KMS-11 (cell line): ENCODE measurements at regions not wholly inside any gene's neighbourhood (a gene's known extent, or its start where the extent isn't known, plus 50 kb on each side); places are given as distances from the start of the nearest gene placed in this dataset.

Experiments
- H2AFZ ChIP-seq: fragments of 200-600 bp; sonication (generic); 2 replicates; pipeline ENCODE4 v1.6.1; 2016; ENCODE audit warnings: antibody characterized with exemption, mixed run types, low read depth
- H3K27ac ChIP-seq: fragments of 200-600 bp; sonication (generic); 2 replicates; pipeline ENCODE4 v1.6.1; 2016; ENCODE audit warnings: mild to moderate bottlenecking, mixed run types
- H3K27me3 ChIP-seq: fragments of 200-600 bp; sonication (generic); 2 replicates; pipeline ENCODE4 v1.6.1; 2017; ENCODE audit warnings: mild to moderate bottlenecking, low read depth, mixed run types, moderate library complexity; ENCODE audit not compliant: insufficient read depth
- H3K36me3 ChIP-seq: fragments of 200-600 bp; sonication (generic); 2 replicates; pipeline ENCODE4 v1.6.1; 2017; ENCODE audit warnings: mild to moderate bottlenecking, mixed run types; ENCODE audit not compliant: insufficient read depth
- H3K4me1 ChIP-seq: fragments of 200-600 bp; sonication (generic); 2 replicates; pipeline ENCODE4 v1.6.1; 2016; ENCODE audit warnings: mild to moderate bottlenecking, low read depth, mixed run types; ENCODE audit not compliant: poor library complexity, severe bottlenecking
- H3K4me2 ChIP-seq: fragments of 200-600 bp; sonication (generic); 2 replicates; pipeline ENCODE4 v1.7.0; 2016; ENCODE audit warnings: mild to moderate bottlenecking, mixed run types
- H3K4me3 ChIP-seq: fragments of 200-600 bp; sonication (generic); IDR thresholded peaks from 2 replicates; pipeline ENCODE4 v1.6.1; 2017; ENCODE audit warnings: low read depth, low read length, mixed read lengths; ENCODE audit not compliant: insufficient read depth
- H3K79me2 ChIP-seq: fragments of 200-600 bp; sonication (generic); 2 replicates; pipeline ENCODE4 v1.6.1; 2016; ENCODE audit warnings: low read depth, mixed run types; ENCODE audit not compliant: insufficient read depth
- H3K9ac ChIP-seq: fragments of 200-600 bp; sonication (generic); 2 replicates; pipeline ENCODE4 v1.6.1; 2016; ENCODE audit warnings: mild to moderate bottlenecking, mixed run types
- H4K20me1 ChIP-seq: fragments of 200-600 bp; sonication (generic); 2 replicates; pipeline ENCODE4 v1.6.1; 2016; ENCODE audit warnings: mild to moderate bottlenecking, mixed run types; ENCODE audit not compliant: insufficient read depth
- TF ChIP-seq, protein P1 (sequence below): fragments of 200-600 bp; sonication (generic); conservative IDR thresholded peaks from 2 replicates; pipeline ENCODE4 v1.6.1; 2017; ENCODE audit warnings: low read depth, mild to moderate bottlenecking, antibody characterized with exemption, low read length, moderate library complexity, mixed read lengths

DNA sequence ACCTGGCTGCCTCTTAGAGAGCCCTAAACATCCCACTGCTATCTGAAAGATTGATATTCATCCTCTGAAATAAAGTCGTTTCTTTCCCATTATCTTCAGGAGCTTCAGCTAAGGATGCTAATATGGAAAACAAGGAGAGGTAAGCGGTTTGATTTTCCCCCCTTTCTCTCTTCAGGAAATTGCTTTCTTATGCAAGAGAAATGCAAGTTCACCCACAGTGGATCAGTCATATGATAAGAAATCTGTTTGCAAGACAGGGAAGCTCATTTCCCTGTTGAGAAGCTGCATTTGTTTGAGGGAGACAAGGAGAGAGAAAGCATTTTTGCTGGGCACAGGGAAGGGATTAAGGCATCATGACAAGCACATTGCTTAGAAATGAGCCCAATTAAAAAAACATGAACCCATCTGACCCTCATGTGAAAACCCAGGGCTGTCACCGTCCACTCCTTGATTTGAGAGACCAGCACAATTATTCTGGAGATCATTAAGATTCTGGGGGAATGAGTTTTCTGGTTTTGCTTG lies 53.7 kb upstream of the BOD1 start:
- Histone ChIP-seq H3K4me1 (peaks cover 4% of the 10 kb centered on the region), H3K36me3 (no peaks in the 10 kb centered on the region), H2AFZ (no peak overlapping the region), H3K79me2 (no peaks in the 10 kb centered on the region), H4K20me1 (no peaks in the 10 kb centered on the region), H3K27ac (no peak overlapping the region), H3K4me2 (no peak overlapping the region), H3K9ac (no peak overlapping the region), H3K4me3 (no peak overlapping the region), H3K27me3 (no peaks in the 10 kb centered on the region)
- TF ChIP-seq, protein P1, sequence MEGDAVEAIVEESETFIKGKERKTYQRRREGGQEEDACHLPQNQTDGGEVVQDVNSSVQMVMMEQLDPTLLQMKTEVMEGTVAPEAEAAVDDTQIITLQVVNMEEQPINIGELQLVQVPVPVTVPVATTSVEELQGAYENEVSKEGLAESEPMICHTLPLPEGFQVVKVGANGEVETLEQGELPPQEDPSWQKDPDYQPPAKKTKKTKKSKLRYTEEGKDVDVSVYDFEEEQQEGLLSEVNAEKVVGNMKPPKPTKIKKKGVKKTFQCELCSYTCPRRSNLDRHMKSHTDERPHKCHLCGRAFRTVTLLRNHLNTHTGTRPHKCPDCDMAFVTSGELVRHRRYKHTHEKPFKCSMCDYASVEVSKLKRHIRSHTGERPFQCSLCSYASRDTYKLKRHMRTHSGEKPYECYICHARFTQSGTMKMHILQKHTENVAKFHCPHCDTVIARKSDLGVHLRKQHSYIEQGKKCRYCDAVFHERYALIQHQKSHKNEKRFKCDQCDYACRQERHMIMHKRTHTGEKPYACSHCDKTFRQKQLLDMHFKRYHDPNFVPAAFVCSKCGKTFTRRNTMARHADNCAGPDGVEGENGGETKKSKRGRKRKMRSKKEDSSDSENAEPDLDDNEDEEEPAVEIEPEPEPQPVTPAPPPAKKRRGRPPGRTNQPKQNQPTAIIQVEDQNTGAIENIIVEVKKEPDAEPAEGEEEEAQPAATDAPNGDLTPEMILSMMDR, result no peak

DNA sequence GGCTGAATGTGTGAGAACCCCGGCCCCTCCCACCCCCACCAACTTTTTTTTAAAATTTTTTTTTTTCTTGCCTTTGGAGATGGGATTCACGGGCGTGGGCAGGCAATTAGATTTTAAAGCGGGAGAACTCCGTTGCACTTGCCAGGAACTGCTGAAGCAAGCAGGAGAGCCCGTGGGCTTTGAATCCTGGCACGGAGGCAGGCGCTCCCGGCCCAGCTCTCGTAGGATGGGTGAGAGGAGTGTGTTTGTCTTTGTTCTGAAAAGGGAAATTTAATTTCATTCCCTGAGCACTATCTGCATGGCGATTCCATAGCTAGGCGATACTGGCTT lies 54.3 kb upstream of the BOD1 start:
- Histone ChIP-seq H4K20me1 (no peaks in the 10 kb centered on the region), H3K36me3 (no peaks in the 10 kb centered on the region), H2AFZ (no peak overlapping the region), H3K27me3 (no peaks in the 10 kb centered on the region), H3K4me3 (no peak overlapping the region), H3K79me2 (no peaks in the 10 kb centered on the region), H3K27ac (no peak overlapping the region), H3K9ac (no peak overlapping the region), H3K4me2 (no peak overlapping the region), H3K4me1 (peaks cover 4% of the 10 kb centered on the region)
- TF ChIP-seq, protein P1, result no peak

DNA sequence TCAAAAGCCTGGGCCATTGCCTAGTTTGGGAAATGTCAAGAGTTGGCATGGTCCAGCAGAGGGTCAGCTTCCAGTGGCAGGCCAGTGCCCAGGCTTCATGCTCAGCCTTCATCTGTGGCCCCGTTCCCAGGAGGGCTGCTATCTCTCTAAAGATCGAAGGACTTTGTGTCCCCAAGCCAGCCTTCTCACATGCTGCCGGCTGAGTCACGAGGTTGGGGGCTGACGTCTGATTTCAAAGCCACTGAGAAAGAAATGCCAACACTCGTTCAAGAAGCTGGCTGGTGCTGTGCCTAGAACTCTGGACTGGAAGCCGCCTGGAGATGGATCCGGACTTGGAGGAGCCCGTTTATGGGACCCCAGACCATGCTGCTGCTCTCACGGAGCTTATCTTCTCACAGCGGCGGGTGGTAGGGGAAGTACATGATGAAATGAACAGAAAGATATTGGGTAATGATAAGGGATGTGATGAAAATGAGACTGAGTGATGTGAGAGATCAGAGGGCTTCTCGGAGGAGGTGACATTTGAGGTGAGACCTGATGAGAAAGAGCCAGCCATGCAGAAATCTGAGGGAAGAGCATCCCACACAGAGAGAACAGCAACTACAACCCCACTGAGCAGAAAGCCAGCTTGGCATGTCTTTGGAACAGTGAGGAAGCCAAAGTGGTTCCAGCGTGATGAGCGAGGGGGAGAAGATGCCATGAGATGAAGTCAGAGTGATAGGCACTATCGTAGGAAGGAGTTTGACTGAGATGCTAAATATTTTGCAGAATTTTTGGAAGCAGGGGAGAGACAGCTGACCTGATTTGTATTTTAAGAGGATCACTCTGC lies 54.9 kb upstream of the BOD1 start:
- H3K9ac ChIP-seq, result no peak overlapping the region
- H3K4me2 ChIP-seq, result no peak overlapping the region
- no peaks in the 10 kb centered on the region for H4K20me1 ChIP-seq
- H3K79me2 ChIP-seq, result no peaks in the 10 kb centered on the region
- no peak overlapping the region for H3K4me3 ChIP-seq
- no peaks in the 10 kb centered on the region for H3K27me3 ChIP-seq
- H3K27ac ChIP-seq, result no peak overlapping the region
- peaks cover 4% of the 10 kb centered on the region for H3K4me1 ChIP-seq
- TF ChIP-seq, protein P1, result no peak
- no peaks in the 10 kb centered on the region for H3K36me3 ChIP-seq
- no peak overlapping the region for H2AFZ ChIP-seq

DNA sequence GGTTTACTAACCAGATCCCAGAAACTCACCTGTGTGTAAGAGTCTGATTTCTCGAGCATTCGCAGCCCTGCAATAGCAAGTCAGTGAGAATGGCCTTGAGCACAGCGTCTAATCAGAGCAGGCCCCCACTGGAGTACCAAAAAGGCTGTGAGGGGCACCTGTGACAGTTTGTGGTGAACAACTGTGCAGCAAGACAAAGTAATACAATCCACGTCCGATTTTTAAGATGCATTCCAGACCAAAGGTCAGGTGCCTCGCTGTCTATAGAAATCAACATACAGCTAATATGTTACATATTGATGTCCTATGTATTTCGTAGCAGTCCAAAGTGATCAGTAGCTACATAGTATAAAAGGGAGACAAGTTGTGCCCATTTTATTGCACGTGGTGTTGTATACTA lies 55.7 kb upstream of the BOD1 start:
- Histone ChIP-seq H3K36me3 (no peaks in the 10 kb centered on the region), H4K20me1 (no peaks in the 10 kb centered on the region), H3K27me3 (no peaks in the 10 kb centered on the region), H2AFZ (no peak overlapping the region), H3K79me2 (no peaks in the 10 kb centered on the region), H3K4me2 (no peak overlapping the region), H3K27ac (no peak overlapping the region), H3K4me1 (peaks cover 4% of the 10 kb centered on the region), H3K9ac (no peak overlapping the region), H3K4me3 (no peak overlapping the region)
- TF ChIP-seq, protein P1, result no peak
